Calu3 (cell line): ENCODE measurements at regions not wholly inside any gene's neighbourhood (a gene's known extent, or its start where the extent isn't known, plus 50 kb on each side); places are given as distances from the start of the nearest gene placed in this dataset.

Source experiments
- BruUV-seq: library from RNA; stranded (reverse); fragments of 400-500 nt; replicated peaks from 2 replicates; lab custom pipeline; 2021; lab: Mats Ljungman, UMichigan
- CTCF ChIA-PET: fragments of 300-600 bp; sonication (Branson Sonifier 250); formaldehyde crosslinking; loops from one replicate; lab custom pipeline; 2022; ENCODE audit warnings: antibody characterized with exemption; lab: Charles Lee
- DNase-seq: peaks from one replicate; pipeline ENCODE4 v3.0.0; 2022
- H3K27ac Mint-ChIP-seq: one replicate; pipeline ENCODE4 v1.8.0; 2022; ENCODE audit warnings: mixed read lengths; ENCODE audit not compliant: unreplicated experiment
- H3K27me3 Mint-ChIP-seq: one replicate; pipeline ENCODE4 v1.8.0; 2022; ENCODE audit warnings: mixed read lengths; ENCODE audit not compliant: unreplicated experiment
- H3K36me3 Mint-ChIP-seq: one replicate; pipeline ENCODE4 v1.8.0; 2022; ENCODE audit warnings: mild to moderate bottlenecking, moderate library complexity, mixed read lengths; ENCODE audit not compliant: insufficient read depth, unreplicated experiment
- H3K4me1 Mint-ChIP-seq: one replicate; pipeline ENCODE4 v1.8.0; 2022; ENCODE audit warnings: mild to moderate bottlenecking, low read depth, mixed read lengths; ENCODE audit not compliant: unreplicated experiment
- H3K4me3 Mint-ChIP-seq: one replicate; pipeline ENCODE4 v1.8.0; 2022; ENCODE audit warnings: mild to moderate bottlenecking, low read depth, moderate library complexity, mixed read lengths; ENCODE audit not compliant: unreplicated experiment
- H3K9me3 Mint-ChIP-seq: one replicate; pipeline ENCODE4 v1.8.0; 2022; ENCODE audit warnings: low read depth, mixed read lengths; ENCODE audit not compliant: unreplicated experiment
- CTCF ChIP-seq: fragments of 200-600 bp; IDR thresholded peaks from one replicate; pipeline ENCODE4 v1.8.0; 2022; ENCODE audit warnings: antibody characterized with exemption; ENCODE audit not compliant: unreplicated experiment
- intact Hi-C: fragments of 100-400 bp; cut with micrococcal nuclease; formaldehyde crosslinking; loops from one replicate; pipeline ENCODE4 v1.10.0; 2022; ENCODE audit not compliant: unreplicated experiment

- BruUV-seq: no TSS peak
- H3K9me3 Mint-ChIP-seq: no peaks in the 10 kb centered on the region
- no peak for DNase-seq
- H3K4me3 Mint-ChIP-seq: no peak overlapping the region
- intact Hi-C loops: no loop called here
- CTCF ChIA-PET: no interaction called here
- no peak overlapping the region for H3K27ac Mint-ChIP-seq
- no peaks in the 10 kb centered on the region for H3K4me1 Mint-ChIP-seq
- no peaks in the 10 kb centered on the region for H3K27me3 Mint-ChIP-seq
- H3K36me3 Mint-ChIP-seq: no peaks in the 10 kb centered on the region
- no peak for TF ChIP-seq CTCF
Observed at GRCh38 chr10:90269699-90270098, 568.3 kb downstream of the KIF20B start.

GRCh38 chr10:90274721-90275468 lies 573.5 kb downstream of the KIF20B start:
- Mint-ChIP-seq H3K4me3 (no peak overlapping the region), H3K27ac (no peak overlapping the region), H3K27me3 (no peaks in the 10 kb centered on the region), H3K4me1 (no peaks in the 10 kb centered on the region), H3K9me3 (no peaks in the 10 kb centered on the region), H3K36me3 (no peaks in the 10 kb centered on the region)
- TF ChIP-seq CTCF: no peak
- CTCF ChIA-PET: no interaction called here
- no TSS peak for BruUV-seq
- intact Hi-C loops: no loop called here
- no peak for DNase-seq

GRCh38 chr10:90276894-90277475 lies 575.6 kb downstream of the KIF20B start:
- no TSS peak for BruUV-seq
- Mint-ChIP-seq H3K4me1 (no peaks in the 10 kb centered on the region), H3K4me3 (no peak overlapping the region), H3K36me3 (no peaks in the 10 kb centered on the region), H3K27ac (no peak overlapping the region), H3K9me3 (no peaks in the 10 kb centered on the region), H3K27me3 (no peaks in the 10 kb centered on the region)
- intact Hi-C loops: no loop called here
- DNase-seq: no peak
- CTCF ChIA-PET: no interaction called here
- TF ChIP-seq CTCF: no peak

GRCh38 chr10:90286406-90286805 lies 571.4 kb downstream of the HTR7 start:
- TF ChIP-seq CTCF: no peak
- Mint-ChIP-seq H3K4me3 (no peak overlapping the region), H3K9me3 (no peaks in the 10 kb centered on the region), H3K27me3 (no peaks in the 10 kb centered on the region), H3K36me3 (no peaks in the 10 kb centered on the region), H3K4me1 (peaks cover 9% of the 10 kb centered on the region), H3K27ac (no peak overlapping the region)
- intact Hi-C loops: loop anchor here (10.0 kb wide), 2 partner anchors 288 to 492 kb away; no protein-coding TSS in a partner anchor
- no TSS peak for BruUV-seq
- CTCF ChIA-PET: no interaction called here
- DNase-seq: no peak
